ENCODE measurements at regions not wholly inside any gene's neighbourhood (a gene's known extent, or its start where the extent isn't known, plus 50 kb on each side); places are given as distances from the start of the nearest gene placed in this dataset.

DNA sequence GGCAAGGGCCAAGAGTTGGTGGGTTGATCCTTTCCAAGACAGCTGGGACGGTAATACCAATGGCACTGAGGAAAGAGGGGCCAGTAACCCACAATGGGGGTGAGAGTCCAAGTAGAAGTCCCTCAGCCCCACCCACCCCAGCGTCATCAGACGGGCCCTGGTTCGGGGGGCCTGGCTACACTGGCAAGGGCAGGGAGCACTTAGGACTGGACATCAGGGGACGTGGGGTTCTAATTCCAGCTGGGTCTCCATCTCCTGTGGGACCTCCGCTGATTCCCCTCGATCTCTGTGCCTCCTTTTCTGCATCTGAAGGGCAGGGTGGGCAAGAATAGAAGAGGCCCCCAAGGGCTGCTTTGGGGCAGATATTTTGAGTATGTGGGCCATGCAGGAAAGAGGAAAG, 53.5 kb upstream of the FCN1 start:
- TF ChIP-seq HDAC2 (IDR thresholded peaks at IDR 0.05) (no peak), ZEB2 (IDR thresholded peaks at IDR 0.05) (no peak), MAX (CRISPR knock-in tag; IDR thresholded peaks at IDR 0.05) (no peak), KAT2B (IDR thresholded peaks at IDR 0.05; ENCODE audit: low read depth, low read length) (no peak), TEAD4 (IDR thresholded peaks at IDR 0.05; ENCODE audit: low read length) (no peak), TEAD4 (CRISPR knock-in tag; IDR thresholded peaks at IDR 0.05; ENCODE audit: borderline replicate concordance) (no peak), CTCF (IDR thresholded peaks at IDR 0.05 in 2 of 3, conservative IDR thresholded peaks at IDR 0.05 in 1 of 3; ENCODE audit: insufficient read depth in 2 of 3, low read depth in 1 of 3, low read length in 3 of 3) (no peak), SMAD1 (IDR thresholded peaks at IDR 0.05; ENCODE audit: low read depth, low read length, partially characterized antibody) (no peak), CCAR2 (IDR thresholded peaks at IDR 0.05; ENCODE audit: low read depth, low read length) (no peak), POLR2A (conservative IDR thresholded peaks at IDR 0.05) (no peak), NFYB (IDR thresholded peaks at IDR 0.05; ENCODE audit: extremely low read depth, insufficient read length) (no peak), ZNF3 (CRISPR knock-in tag; IDR thresholded peaks at IDR 0.05) (no peak)
- TF ChIP-seq, protein P1, sequence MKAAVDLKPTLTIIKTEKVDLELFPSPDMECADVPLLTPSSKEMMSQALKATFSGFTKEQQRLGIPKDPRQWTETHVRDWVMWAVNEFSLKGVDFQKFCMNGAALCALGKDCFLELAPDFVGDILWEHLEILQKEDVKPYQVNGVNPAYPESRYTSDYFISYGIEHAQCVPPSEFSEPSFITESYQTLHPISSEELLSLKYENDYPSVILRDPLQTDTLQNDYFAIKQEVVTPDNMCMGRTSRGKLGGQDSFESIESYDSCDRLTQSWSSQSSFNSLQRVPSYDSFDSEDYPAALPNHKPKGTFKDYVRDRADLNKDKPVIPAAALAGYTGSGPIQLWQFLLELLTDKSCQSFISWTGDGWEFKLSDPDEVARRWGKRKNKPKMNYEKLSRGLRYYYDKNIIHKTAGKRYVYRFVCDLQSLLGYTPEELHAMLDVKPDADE (conservative IDR thresholded peaks at IDR 0.05; ENCODE audit: control insufficient read depth, low read depth, low read length), result no peak
